Iris pigment epithelial cell (primary cell): ENCODE measurements at regions not wholly inside any gene's neighbourhood (a gene's known extent, or its start where the extent isn't known, plus 50 kb on each side); places are given as distances from the start of the nearest gene placed in this dataset.

Experiments
- DNase-seq: peaks from one replicate; pipeline ENCODE4 v3.0.0-alpha.2; 2011; ENCODE audit warnings: low read depth

- DNase-seq = peak; percentile 99
Observed at GRCh38 chr12:58364389-58365086, 423.2 kb downstream of the ATP23 start.

GRCh38 chr12:58365087-58365390 lies 423.7 kb downstream of the ATP23 start:
- DNase-seq = no peak

GRCh38 chr12:58367041-58367440 lies 425.7 kb downstream of the ATP23 start:
- DNase-seq = no peak

- DNase-seq = no peak
Observed at GRCh38 chr12:58368001-58368400, 426.6 kb downstream of the ATP23 start.

- DNase-seq = peak; percentile 17
Observed at GRCh38 chr12:58369576-58369975, 428.2 kb downstream of the ATP23 start.

GRCh38 chr12:58372298-58372697 lies 430.9 kb downstream of the ATP23 start:
- no peak for DNase-seq

GRCh38 chr12:58378028-58378427 lies 436.7 kb downstream of the ATP23 start:
- peak; percentile 44 for DNase-seq

GRCh38 chr12:58381546-58381945 lies 440.2 kb downstream of the ATP23 start:
- DNase-seq = no peak

- DNase-seq = no peak
Observed at GRCh38 chr12:58384196-58384595, 442.8 kb downstream of the ATP23 start.

- DNase-seq = no peak
Observed at GRCh38 chr12:58386136-58386535, 444.8 kb downstream of the ATP23 start.

GRCh38 chr12:58387199-58387598 lies 445.8 kb downstream of the ATP23 start:
- DNase-seq = peak; percentile 61

- no peak for DNase-seq
Observed at GRCh38 chr12:58388261-58388660, 446.9 kb downstream of the ATP23 start.

GRCh38 chr12:58393152-58393551 lies 451.8 kb downstream of the ATP23 start:
- DNase-seq = peak; percentile 57

GRCh38 chr12:58395056-58395455 lies 453.7 kb downstream of the ATP23 start:
- peak; percentile 11 for DNase-seq

GRCh38 chr12:58395470-58395869 lies 454.1 kb downstream of the ATP23 start:
- peak; percentile 57 for DNase-seq

- DNase-seq = no peak
Observed at GRCh38 chr12:58396239-58396638, 454.9 kb downstream of the ATP23 start.

- DNase-seq = no peak
Observed at GRCh38 chr12:58405363-58405762, 464.0 kb downstream of the ATP23 start.

- DNase-seq = no peak
Observed at GRCh38 chr12:58408516-58408915, 467.1 kb downstream of the ATP23 start.

- DNase-seq = no peak
Observed at GRCh38 chr12:58412461-58413060, 471.2 kb downstream of the ATP23 start.

GRCh38 chr12:58413794-58414193 lies 472.4 kb downstream of the ATP23 start:
- peak; percentile 65 for DNase-seq

- DNase-seq = peak; percentile 59
Observed at GRCh38 chr12:58414398-58414871, 473.1 kb downstream of the ATP23 start.

- no peak for DNase-seq
Observed at GRCh38 chr12:58415716-58416115, 474.3 kb downstream of the ATP23 start.

GRCh38 chr12:58416236-58416635 lies 474.9 kb downstream of the ATP23 start:
- peak; percentile 86 for DNase-seq

- no peak for DNase-seq
Observed at GRCh38 chr12:58419196-58419760, 477.9 kb downstream of the ATP23 start.
